GM13977 (cell line): ENCODE measurements at regions not wholly inside any gene's neighbourhood (a gene's known extent, or its start where the extent isn't known, plus 50 kb on each side); places are given as distances from the start of the nearest gene placed in this dataset.

Experiments
- DNase-seq: peaks from one replicate; pipeline ENCODE4 v3.0.0; 2012; ENCODE audit warnings: low spot score
- in situ Hi-C: fragments of 300-500 bp; cut with MboI; formaldehyde crosslinking; loops from one replicate; pipeline ENCODE4 v1.12.0; 2022; ENCODE audit warnings: low sequenced_read_pairs, low pct_unique_long_range_greater_than_20kb, mixed read lengths, inconsistent platforms; ENCODE audit not compliant: unreplicated experiment
- TF ChIP-seq, protein P1 (sequence below): IDR thresholded peaks from 2 replicates; pipeline ENCODE4 v1.5.1; 2012; ENCODE audit warnings: mild to moderate bottlenecking, control low read depth; ENCODE audit not compliant: insufficient read depth; ENCODE audit errors: extremely low read depth, missing control alignments

DNA sequence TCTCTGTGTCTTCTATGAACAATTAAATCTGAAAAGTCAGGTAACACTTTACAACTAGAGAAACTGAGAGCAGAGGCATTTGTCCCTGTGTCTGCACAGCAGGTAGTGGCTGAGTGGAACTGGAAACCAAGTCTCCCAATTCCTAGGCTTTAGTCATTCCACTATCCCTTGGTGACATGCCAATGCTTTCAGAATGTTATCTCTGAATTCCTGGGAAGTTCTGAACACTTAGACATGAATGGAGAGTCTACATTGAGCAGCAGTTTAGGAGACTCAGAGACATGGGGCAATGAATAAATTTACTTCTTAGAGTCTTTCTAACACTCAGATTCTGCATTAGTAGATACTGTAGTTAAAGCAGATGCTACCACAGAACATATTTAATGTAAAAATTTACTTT is 94.8 kb upstream of the APC start:
- TF ChIP-seq, protein P1, sequence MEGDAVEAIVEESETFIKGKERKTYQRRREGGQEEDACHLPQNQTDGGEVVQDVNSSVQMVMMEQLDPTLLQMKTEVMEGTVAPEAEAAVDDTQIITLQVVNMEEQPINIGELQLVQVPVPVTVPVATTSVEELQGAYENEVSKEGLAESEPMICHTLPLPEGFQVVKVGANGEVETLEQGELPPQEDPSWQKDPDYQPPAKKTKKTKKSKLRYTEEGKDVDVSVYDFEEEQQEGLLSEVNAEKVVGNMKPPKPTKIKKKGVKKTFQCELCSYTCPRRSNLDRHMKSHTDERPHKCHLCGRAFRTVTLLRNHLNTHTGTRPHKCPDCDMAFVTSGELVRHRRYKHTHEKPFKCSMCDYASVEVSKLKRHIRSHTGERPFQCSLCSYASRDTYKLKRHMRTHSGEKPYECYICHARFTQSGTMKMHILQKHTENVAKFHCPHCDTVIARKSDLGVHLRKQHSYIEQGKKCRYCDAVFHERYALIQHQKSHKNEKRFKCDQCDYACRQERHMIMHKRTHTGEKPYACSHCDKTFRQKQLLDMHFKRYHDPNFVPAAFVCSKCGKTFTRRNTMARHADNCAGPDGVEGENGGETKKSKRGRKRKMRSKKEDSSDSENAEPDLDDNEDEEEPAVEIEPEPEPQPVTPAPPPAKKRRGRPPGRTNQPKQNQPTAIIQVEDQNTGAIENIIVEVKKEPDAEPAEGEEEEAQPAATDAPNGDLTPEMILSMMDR, result no peak
- in situ Hi-C loops, result no loop called here
- no peak for DNase-seq

DNA sequence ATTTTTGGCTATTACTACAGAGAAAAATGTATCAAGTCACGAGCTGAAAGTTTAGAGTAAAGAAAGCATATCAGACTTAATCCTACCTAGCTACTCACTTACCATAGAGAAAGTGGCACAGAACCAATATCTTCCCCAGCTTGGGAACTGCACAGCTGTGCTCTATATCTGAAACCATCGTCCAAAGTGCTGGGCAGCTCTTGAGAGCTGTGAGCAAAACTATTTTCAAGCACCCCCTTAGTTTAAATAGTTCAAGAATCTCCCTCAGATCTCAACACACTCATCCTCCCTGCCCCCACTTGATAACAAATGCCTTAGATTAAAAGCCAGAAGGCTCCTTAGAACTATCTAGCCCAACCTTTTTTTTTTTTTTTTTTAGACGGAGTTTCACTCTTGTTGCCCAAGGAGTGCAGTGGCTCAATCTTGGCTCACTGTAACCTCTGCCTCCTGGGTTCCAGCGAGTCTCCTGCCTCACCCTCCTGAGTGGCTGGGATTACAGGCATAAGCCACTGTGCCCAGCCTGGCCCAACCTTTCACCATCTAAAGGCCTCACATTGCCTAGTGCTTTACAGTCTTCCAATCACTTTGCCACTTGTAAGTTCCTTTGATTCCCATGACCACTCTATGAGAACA is 94.2 kb upstream of the APC start:
- no peak for DNase-seq
- in situ Hi-C loops, result no loop called here

DNA sequence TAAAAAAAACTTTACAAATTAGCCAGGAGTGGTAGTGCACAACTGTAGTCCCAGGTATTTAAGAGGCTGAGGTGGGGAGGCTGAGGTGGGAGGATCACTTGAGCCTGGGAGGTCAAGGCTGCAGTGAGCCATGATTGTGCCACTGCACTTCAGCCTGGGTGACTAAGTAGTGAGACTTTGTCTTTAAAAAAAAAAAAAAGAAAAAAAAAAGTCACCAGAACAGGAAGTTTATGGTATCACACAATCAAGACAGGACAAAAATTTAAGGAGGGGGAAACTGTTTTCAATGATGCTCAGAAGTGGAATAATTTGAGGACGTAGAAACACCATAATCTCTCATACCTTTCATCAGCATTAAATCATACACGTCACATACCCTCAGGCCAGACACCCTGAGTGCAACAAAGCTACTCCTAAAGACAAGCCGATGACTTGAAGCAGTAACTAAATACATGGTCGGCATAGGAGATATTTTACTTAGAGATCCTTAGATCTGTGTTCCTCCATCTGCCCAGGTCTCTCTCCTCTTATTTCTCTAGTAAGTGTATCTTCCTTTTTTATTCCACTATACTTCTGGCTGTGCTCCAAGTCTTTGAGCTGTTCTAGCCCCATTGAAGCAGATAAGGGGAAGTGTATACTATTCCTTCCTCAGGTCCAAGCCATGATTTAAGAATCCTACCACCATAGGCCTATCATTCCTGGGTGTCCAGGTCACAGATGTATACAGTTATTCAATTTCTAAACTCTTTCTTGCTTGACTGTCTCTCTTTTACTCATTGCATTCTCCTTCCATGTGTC is 91.3 kb upstream of the APC start:
- TF ChIP-seq, protein P1, result no peak
- no peak for DNase-seq
- in situ Hi-C loops, result no loop called here

More for the DNA sequence above, 94.2 kb upstream of the APC start:
- TF ChIP-seq, protein P1, result no peak

DNA sequence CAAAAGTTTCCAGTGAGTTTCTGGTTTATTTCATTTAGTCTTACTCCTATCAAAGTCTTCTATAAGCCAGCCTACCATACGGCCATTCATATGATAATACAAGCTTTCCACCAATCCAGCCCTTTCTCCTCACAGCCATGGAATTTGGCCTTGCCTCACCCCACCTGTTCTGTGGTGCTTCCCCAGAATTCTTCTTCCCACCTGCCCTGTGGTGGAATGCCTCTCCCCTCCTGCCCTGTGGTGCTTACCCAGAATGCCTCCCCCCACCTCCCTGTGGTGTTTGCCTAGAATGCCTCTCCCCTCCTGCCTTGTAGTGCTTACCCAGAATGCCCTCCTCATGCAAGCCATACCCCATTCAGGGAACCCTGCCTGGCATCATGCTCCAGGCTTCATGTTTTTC is 90.3 kb upstream of the APC start:
- DNase-seq, result no peak
- TF ChIP-seq, protein P1, result no peak
- in situ Hi-C loops, result no loop called here

DNA sequence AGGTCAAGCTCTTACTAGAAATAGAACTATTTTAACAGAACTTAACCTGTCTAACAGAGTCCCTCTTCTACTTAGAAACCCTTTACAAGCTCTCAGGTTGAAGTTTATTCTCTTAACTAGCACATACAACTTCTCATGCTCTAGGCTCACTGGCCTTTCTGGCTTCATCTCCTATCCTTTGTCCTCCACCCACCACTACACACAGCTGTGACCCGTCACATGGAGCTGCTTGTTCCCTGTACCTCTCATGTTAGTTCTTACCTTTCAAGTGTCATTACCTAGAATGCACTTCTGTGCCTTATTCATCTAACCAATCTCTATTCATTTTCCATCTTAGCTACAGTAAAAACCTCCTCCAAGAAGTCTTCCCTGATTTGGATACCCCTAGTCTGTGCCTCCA is 89.4 kb upstream of the APC start:
- no peak for DNase-seq
- in situ Hi-C loops, result no loop called here
- TF ChIP-seq, protein P1, result no peak

DNA sequence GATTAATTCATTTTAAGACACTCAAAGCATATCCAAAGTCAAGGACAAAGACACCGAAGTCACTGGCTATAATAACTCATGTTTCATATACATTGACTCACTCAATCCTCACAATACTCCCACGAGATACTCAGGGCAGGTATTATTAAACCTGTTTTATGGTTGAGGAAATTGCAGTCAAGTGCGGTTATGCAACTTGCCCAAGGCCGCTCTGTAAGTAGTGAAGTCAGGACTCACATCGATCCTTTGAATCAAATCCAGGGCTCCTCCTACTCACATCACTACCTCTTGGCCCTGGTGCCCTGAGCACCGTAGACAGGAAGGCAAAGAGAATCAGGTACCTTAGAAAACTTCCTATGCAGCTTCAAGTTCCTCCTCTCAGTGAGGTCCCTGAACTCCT is 87.8 kb upstream of the APC start:
- in situ Hi-C loops, result no loop called here

More for the DNA sequence above, 87.8 kb upstream of the APC start:
- no peak for DNase-seq
- TF ChIP-seq, protein P1, result no peak
